ENCODE measurements at regions not wholly inside any gene's neighbourhood (a gene's known extent, or its start where the extent isn't known, plus 50 kb on each side); places are given as distances from the start of the nearest gene placed in this dataset.

- Histone ChIP-seq H3K27me3 (ENCODE audit: insufficient read depth, low read length) (no peaks in the 10 kb centered on the region), H3K36me3 (ENCODE audit: insufficient read depth, low read length) (no peaks in the 10 kb centered on the region), H3K4me1 (ENCODE audit: insufficient read depth, low read length, severe bottlenecking) (no peaks in the 10 kb centered on the region), H3K9me2 (ENCODE audit: low read depth, low read length) (no peaks in the 10 kb centered on the region), H3K4me2 (ENCODE audit: low read length) (no peak overlapping the region), H2AFZ (ENCODE audit: low read length) (no peak overlapping the region), H3K79me2 (ENCODE audit: insufficient read depth, low read length) (no peaks in the 10 kb centered on the region), H3K9ac (ENCODE audit: low read length) (no peak overlapping the region), H3F3A (ENCODE audit: insufficient read depth, low read length) (no peaks in the 10 kb centered on the region), H3K27ac (ENCODE audit: low read depth, low read length, poor library complexity, severe bottlenecking) (no peak overlapping the region), H3K4me3 (ENCODE audit: low read depth, low read length, poor library complexity, severe bottlenecking) (no peak overlapping the region), H4K20me1 (ENCODE audit: insufficient read depth, low read length) (no peaks in the 10 kb centered on the region), H3K9me3 (ENCODE audit: low read length) (no peaks in the 10 kb centered on the region)
- TF ChIP-seq EZH2 (IDR thresholded peaks at IDR 0.05; ENCODE audit: borderline replicate concordance, low read length): no peak
- TF ChIP-seq CTCF (IDR thresholded peaks at IDR 0.05; ENCODE audit: low read length): no peak
Measured at GRCh38 chr9:90342607-90343006, 300.0 kb downstream of the DIRAS2 start.

GRCh38 chr9:90343366-90343765, 299.3 kb downstream of the DIRAS2 start:
- Histone ChIP-seq H3K27ac (ENCODE audit: low read depth, low read length, poor library complexity, severe bottlenecking) (no peak overlapping the region), H2AFZ (ENCODE audit: low read length) (no peak overlapping the region)

DNA sequence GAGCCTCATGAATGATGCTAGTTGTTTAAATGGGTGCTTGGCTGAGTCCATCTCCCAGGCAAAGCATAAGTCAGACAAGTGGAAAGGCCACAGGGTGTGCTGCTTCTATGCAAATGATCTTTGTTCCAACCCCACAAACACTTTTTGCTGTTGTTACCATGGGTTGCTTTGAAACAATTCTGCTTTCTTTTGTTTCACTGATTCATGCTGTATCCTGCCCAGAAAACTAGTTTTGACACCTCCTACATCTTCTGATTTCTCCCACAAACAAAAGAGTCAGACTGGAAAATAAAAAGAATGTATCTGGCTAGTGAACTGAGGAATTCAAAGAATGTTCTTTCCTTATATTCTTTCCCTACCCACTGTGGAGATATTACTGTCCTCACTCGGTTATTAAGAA, 298.6 kb downstream of the DIRAS2 start:
- H3K27ac ChIP-seq (ENCODE audit: low read depth, low read length, poor library complexity, severe bottlenecking): no peak overlapping the region
- no peaks in the 10 kb centered on the region for H3K79me2 ChIP-seq (ENCODE audit: insufficient read depth, low read length)
- H3K27me3 ChIP-seq (ENCODE audit: insufficient read depth, low read length): no peaks in the 10 kb centered on the region
- H3K36me3 ChIP-seq (ENCODE audit: insufficient read depth, low read length): no peaks in the 10 kb centered on the region
- no peak overlapping the region for H3K9ac ChIP-seq (ENCODE audit: low read length)
- TF ChIP-seq CTCF (IDR thresholded peaks at IDR 0.05; ENCODE audit: low read length): no peak
- TF ChIP-seq EZH2 (IDR thresholded peaks at IDR 0.05; ENCODE audit: borderline replicate concordance, low read length): no peak
- no peaks in the 10 kb centered on the region for H3K9me3 ChIP-seq (ENCODE audit: low read length)
- no peaks in the 10 kb centered on the region for H3K9me2 ChIP-seq (ENCODE audit: low read depth, low read length)
- no peak overlapping the region for H3K4me3 ChIP-seq (ENCODE audit: low read depth, low read length, poor library complexity, severe bottlenecking)
- no peak overlapping the region for H3K4me2 ChIP-seq (ENCODE audit: low read length)
- H2AFZ ChIP-seq (ENCODE audit: low read length): no peak overlapping the region
- H3F3A ChIP-seq (ENCODE audit: insufficient read depth, low read length): no peaks in the 10 kb centered on the region
- H3K4me1 ChIP-seq (ENCODE audit: insufficient read depth, low read length, severe bottlenecking): no peaks in the 10 kb centered on the region
- H4K20me1 ChIP-seq (ENCODE audit: insufficient read depth, low read length): no peaks in the 10 kb centered on the region

More at GRCh38 chr9:90343366-90343765, 299.3 kb downstream of the DIRAS2 start:
- Histone ChIP-seq H3K27me3 (ENCODE audit: insufficient read depth, low read length) (no peaks in the 10 kb centered on the region), H3K9me3 (ENCODE audit: low read length) (no peaks in the 10 kb centered on the region), H4K20me1 (ENCODE audit: insufficient read depth, low read length) (no peaks in the 10 kb centered on the region), H3K9ac (ENCODE audit: low read length) (no peak overlapping the region), H3K36me3 (ENCODE audit: insufficient read depth, low read length) (no peaks in the 10 kb centered on the region), H3K9me2 (ENCODE audit: low read depth, low read length) (no peaks in the 10 kb centered on the region), H3K4me3 (ENCODE audit: low read depth, low read length, poor library complexity, severe bottlenecking) (no peak overlapping the region), H3F3A (ENCODE audit: insufficient read depth, low read length) (no peaks in the 10 kb centered on the region), H3K4me1 (ENCODE audit: insufficient read depth, low read length, severe bottlenecking) (no peaks in the 10 kb centered on the region), H3K79me2 (ENCODE audit: insufficient read depth, low read length) (no peaks in the 10 kb centered on the region), H3K4me2 (ENCODE audit: low read length) (no peak overlapping the region)
- no peak for TF ChIP-seq CTCF (IDR thresholded peaks at IDR 0.05; ENCODE audit: low read length)

All from OCI-LY1 (cell line).